GM08714 (cell line): ENCODE measurements at regions not wholly inside any gene's neighbourhood (a gene's known extent, or its start where the extent isn't known, plus 50 kb on each side); places are given as distances from the start of the nearest gene placed in this dataset.

Source experiments
- H3K4me3 ChIP-seq: fragments of 200-500 bp; sonication (Bioruptor generic); 2 replicates; pipeline ENCODE4 v1.5.1; 2014; ENCODE audit warnings: mild to moderate bottlenecking, low read length, inconsistent platforms
- ZNF274 ChIP-seq: IDR thresholded peaks from 2 replicates; pipeline ENCODE4 v1.6.1; 2012; ENCODE audit warnings: mild to moderate bottlenecking, low read depth, low read length

GRCh38 chr10:3723766-3724165 lies 61.2 kb downstream of the KLF6 start:
- H3K4me3 ChIP-seq, result no peak overlapping the region
- no peak for TF ChIP-seq ZNF274

GRCh38 chr10:3720228-3721019 lies 64.6 kb downstream of the KLF6 start:
- no peak for TF ChIP-seq ZNF274
- H3K4me3 ChIP-seq, result no peak overlapping the region

GRCh38 chr10:3719024-3719843 lies 65.8 kb downstream of the KLF6 start:
- TF ChIP-seq ZNF274, result no peak
- H3K4me3 ChIP-seq, result no peak overlapping the region

DNA sequence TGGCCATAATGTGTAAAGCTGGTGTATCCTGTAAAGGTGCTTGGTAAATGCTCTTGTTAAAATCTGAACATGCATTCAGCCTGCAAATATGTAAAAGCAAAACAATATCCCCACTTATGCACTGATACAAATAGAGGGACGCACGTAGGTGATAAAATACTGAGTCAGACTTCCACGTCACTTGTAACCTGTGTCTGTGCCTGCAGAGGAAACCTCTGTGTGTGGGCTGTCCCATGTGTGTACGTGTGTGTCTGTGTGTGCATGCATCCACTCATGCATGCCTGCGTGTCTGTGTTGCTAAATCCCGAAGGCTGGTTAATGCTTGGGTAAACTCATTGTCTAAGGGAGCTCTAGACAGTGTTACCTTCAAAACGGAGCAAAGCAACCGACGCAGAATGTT lies 68.9 kb downstream of the KLF6 start:
- TF ChIP-seq ZNF274, result no peak
- H3K4me3 ChIP-seq, result no peak overlapping the region

- no peak for TF ChIP-seq ZNF274
These were observed 70.0 kb downstream of the KLF6 start for GRCh38 chr10:3714967-3715366.

GRCh38 chr10:3714531-3714930 lies 70.5 kb downstream of the KLF6 start:
- TF ChIP-seq ZNF274, result no peak

More at GRCh38 chr10:3714967-3715366, 70.0 kb downstream of the KLF6 start:
- H3K4me3 ChIP-seq, result no peak overlapping the region

DNA sequence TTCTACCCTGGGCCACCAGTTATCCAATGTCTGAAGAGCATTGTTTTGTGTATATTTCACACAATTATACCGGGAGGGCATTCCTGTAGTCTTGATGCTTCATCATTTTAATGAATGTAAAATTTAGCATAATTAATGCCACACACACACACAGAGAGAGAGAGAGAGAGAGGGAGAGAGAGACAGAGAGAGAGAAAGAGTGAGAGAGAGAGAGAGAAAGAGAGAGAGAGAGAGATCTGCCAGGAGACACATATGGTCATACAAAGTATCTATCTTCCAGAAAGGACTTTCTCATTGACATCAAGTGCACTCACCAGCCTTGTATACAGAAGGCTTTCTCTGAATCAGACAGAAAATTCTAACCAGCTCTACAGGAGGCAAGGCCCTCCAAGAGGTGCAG lies 72.3 kb downstream of the KLF6 start:
- H3K4me3 ChIP-seq, result no peak overlapping the region
- no peak for TF ChIP-seq ZNF274

More at GRCh38 chr10:3714531-3714930, 70.5 kb downstream of the KLF6 start:
- no peak overlapping the region for H3K4me3 ChIP-seq

DNA sequence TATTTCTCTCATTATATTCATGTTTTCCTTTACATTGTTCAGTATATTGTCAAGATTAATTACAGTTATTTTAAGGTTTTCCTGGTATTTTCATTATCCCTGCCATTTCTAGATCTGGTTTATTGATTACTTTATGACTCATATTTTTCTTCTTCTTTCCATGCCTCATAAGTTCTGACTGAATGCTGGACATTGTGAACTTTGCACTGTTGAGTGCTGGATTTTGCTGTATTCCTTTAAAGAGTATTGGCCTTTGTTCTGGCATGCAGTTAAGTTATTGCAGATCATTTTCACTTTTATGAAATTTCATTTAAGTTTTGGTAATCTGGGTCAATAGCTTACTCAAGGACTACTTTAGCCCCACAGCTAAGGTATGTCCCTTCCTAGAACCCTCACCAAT lies 73.1 kb downstream of the KLF6 start:
- no peak overlapping the region for H3K4me3 ChIP-seq
- no peak for TF ChIP-seq ZNF274

DNA sequence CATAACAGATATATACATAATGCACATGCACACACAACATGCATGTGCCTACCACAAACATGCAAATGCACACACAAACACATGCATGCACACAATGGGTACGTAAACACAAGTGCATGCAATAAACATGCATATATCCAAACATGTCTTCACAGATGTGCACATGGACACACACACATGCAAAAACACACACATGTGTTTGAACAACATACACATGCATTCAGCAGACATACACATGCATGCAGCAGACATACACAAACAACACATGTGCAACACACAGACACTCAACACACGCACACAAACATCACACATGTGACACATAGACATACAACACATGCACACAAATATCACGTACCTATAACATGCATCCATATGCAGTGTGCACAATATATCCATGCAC lies 74.2 kb downstream of the KLF6 start:
- H3K4me3 ChIP-seq, result no peak overlapping the region
- TF ChIP-seq ZNF274, result no peak

- H3K4me3 ChIP-seq, result no peak overlapping the region
- no peak for TF ChIP-seq ZNF274
These were observed 75.5 kb downstream of the KLF6 start for GRCh38 chr10:3709456-3710060.

DNA sequence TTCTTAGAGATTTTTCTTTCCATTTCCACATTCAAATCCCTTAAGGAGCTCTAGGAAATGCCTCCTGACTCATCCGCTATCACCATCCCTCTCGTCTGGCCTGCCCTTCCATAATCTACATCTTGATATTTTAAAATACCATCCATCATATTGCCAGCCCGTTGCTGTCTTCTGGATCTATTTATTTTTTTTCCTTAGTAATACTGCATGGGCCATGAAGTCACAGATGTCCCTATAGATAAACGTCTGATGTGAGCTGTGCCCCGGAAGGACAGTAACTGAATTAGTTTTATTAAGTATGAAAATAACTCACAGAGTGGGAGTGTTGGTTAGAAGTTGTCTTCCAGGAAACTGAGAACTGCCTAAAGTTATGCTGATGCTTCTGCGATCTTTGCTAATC lies 76.2 kb downstream of the KLF6 start:
- no peak for TF ChIP-seq ZNF274
- no peak overlapping the region for H3K4me3 ChIP-seq

DNA sequence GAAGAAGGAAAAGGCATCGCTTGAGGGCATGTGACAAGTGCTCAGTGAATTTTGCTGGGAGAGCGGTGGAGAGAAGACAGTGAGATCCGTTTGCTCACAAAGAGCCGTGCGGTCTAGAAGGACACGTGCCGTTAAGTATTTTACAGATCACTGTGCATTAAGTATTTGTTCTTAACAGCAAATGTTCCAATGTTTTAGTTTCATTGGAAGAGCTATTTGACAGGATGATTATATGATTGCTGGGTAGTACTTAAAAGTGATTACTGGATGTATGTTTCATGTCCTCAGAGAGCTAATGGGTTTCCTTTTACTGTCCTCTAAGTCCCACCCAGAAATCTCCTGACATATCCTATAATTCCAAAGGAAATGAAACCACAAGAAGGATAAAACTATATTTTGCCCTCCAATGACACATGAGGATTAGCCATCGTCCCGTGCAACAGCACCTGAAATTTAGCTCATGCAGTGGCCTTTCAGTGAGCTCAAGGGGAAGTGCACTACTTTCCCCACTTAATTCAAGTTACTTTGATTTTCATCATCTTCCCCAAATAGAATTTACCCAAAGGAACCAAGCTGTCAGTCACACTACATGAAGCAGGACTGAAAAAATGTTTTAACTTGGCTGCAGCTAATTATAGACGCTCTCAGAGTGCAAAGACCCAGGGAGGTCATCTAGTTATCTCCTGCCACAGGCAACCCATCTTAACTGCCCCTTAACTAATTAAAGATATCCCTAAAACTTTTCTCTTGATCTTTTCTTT lies 80.3 kb downstream of the KLF6 start:
- no peak overlapping the region for H3K4me3 ChIP-seq
- TF ChIP-seq ZNF274, result no peak

GRCh38 chr10:3702569-3702968 lies 82.4 kb downstream of the KLF6 start:
- no peak for TF ChIP-seq ZNF274

GRCh38 chr10:3702056-3702546 lies 82.9 kb downstream of the KLF6 start:
- H3K4me3 ChIP-seq, result no peak overlapping the region
- no peak for TF ChIP-seq ZNF274

More at GRCh38 chr10:3702569-3702968, 82.4 kb downstream of the KLF6 start:
- no peak overlapping the region for H3K4me3 ChIP-seq
